ENCODE measurements at regions not wholly inside any gene's neighbourhood (a gene's known extent, or its start where the extent isn't known, plus 50 kb on each side); places are given as distances from the start of the nearest gene placed in this dataset.

DNA sequence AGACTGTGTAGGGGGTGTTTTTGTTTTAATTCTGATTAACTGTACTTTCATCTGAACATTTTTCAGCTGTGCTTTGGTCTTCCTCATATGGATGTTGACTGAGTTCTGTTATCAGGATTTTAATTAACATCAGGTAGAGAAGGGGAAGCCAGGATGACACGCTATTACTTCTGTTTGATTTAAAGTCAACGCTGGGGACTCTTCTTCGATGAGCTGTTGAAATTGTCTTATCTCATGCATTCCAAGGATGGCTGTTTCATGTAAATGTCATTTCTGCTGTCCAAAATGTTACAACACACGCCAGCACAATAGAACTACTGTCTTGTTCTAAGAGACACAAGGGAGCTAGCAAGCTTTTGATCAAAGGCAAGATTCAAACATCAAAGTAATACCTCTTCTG lies 263.3 kb upstream of the CDH5 start:
- ATAC-seq (ENCODE audit: low read depth) (peak; percentile 31), DNase-seq (peak; percentile 58)
- Histone ChIP-seq H3K27me3 (ENCODE audit: control insufficient read depth, insufficient read depth, low read length) (peaks cover under 1% of the 10 kb centered on the region; the same call in 1 of the 2 replicates), H2AK9ac (replicated peaks; ENCODE audit: low read depth, low read length, poor library complexity) (no peak overlapping the region), H3K56ac (ENCODE audit: extremely low read depth, insufficient read depth, low read length) (no peak overlapping the region), H2BK15ac (ENCODE audit: low read depth, low read length) (no peak overlapping the region), H2AK5ac (ENCODE audit: low read depth, low read length) (no peak overlapping the region), H4K20me1 (ENCODE audit: insufficient read depth, low read length) (no peaks in the 10 kb centered on the region), H2AFZ (replicated peaks; ENCODE audit: low read length, poor library complexity) (no peak overlapping the region), H3K23ac (ENCODE audit: low read depth, low read length) (no peak overlapping the region), H3K4me1 (ENCODE audit: control insufficient read depth, insufficient read depth, low read length) (peaks cover 6% of the 10 kb centered on the region), H3K4ac (ENCODE audit: low read depth, low read length) (no peak overlapping the region), H4K91ac (ENCODE audit: insufficient read depth, low read depth, low read length) (no peak overlapping the region), H3K9me3 (ENCODE audit: control insufficient read depth, insufficient read depth, low read length) (no peaks in the 10 kb centered on the region), H2BK120ac (ENCODE audit: low read depth, low read length) (peak overlapping the region; percentile 3; the same call in 1 of the 2 replicates), H3K36me3 (ENCODE audit: control insufficient read depth, insufficient read depth, low read length) (no peaks in the 10 kb centered on the region), H3K4me2 (ENCODE audit: low read depth, low read length) (no peak overlapping the region; the same call in 1 of the 2 replicates), H3K4me3 (ENCODE audit: insufficient read depth, low read depth, low read length) (no peak overlapping the region), H3K27ac (ENCODE audit: insufficient read depth, low read length) (no peak overlapping the region), H4K5ac (ENCODE audit: low read depth, low read length) (no peak overlapping the region), H2BK5ac (ENCODE audit: low read depth, low read length, poor library complexity, severe bottlenecking) (no peak overlapping the region), H3K18ac (ENCODE audit: low read depth, low read length) (no peak overlapping the region), H3K14ac (replicated peaks; ENCODE audit: low read depth, low read length) (no peak overlapping the region), H4K8ac (ENCODE audit: low read depth in 2 of 2, low read length in 2 of 2) (no peak overlapping the region), H3K79me1 (ENCODE audit: low read depth in 1 of 2, low read length in 2 of 2) (no peaks in the 10 kb centered on the region), H3K9ac (ENCODE audit: low read depth, low read length) (no peak overlapping the region), H2BK20ac (ENCODE audit: low read depth, low read length) (no peak overlapping the region), H3K9me1 (ENCODE audit: insufficient read depth, low read length) (peaks cover 6% of the 10 kb centered on the region)
- ChIA-PET POLR2A (ENCODE audit: unreplicated experiment) (no interaction called here), CTCF (interaction anchor here (0.8 to 1.2 kb wide), 2 partner anchors 8 to 26 kb away, joined by 3 read pairs; no protein-coding TSS in a partner anchor)
- intact Hi-C loops (cut with micrococcal nuclease): no loop called here
- peak; percentile 67 for TF ChIP-seq CEBPB (IDR thresholded peaks at IDR 0.05; ENCODE audit: low read depth, low read length)
- TF ChIP-seq, protein P1, sequence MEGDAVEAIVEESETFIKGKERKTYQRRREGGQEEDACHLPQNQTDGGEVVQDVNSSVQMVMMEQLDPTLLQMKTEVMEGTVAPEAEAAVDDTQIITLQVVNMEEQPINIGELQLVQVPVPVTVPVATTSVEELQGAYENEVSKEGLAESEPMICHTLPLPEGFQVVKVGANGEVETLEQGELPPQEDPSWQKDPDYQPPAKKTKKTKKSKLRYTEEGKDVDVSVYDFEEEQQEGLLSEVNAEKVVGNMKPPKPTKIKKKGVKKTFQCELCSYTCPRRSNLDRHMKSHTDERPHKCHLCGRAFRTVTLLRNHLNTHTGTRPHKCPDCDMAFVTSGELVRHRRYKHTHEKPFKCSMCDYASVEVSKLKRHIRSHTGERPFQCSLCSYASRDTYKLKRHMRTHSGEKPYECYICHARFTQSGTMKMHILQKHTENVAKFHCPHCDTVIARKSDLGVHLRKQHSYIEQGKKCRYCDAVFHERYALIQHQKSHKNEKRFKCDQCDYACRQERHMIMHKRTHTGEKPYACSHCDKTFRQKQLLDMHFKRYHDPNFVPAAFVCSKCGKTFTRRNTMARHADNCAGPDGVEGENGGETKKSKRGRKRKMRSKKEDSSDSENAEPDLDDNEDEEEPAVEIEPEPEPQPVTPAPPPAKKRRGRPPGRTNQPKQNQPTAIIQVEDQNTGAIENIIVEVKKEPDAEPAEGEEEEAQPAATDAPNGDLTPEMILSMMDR (conservative IDR thresholded peaks at IDR 0.05; ENCODE audit: low read depth, low read length): no peak
- no TSS peak for BruUV-seq (replicated peaks)
- in situ Hi-C loops (cut with MboI; ENCODE audit: low sequenced_read_pairs): no loop called here
- WGBS, 2 experiments (ENCODE audit: extremely low coverage in 2 of 2, insufficient read length in 1 of 2): 29% methylated on average over 1 of the region's 4 CpGs; no CpG with 5 or more reads in 1 of the 2 experiments
- dilution Hi-C loops (cut with HindIII; ENCODE audit: low sequenced_read_pairs, unreplicated experiment): no loop called here
